ENCODE measurements at regions not wholly inside any gene's neighbourhood (a gene's known extent, or its start where the extent isn't known, plus 50 kb on each side); places are given as distances from the start of the nearest gene placed in this dataset.

- Histone ChIP-seq H3K27ac (ENCODE audit: low read depth in 1 of 2, low read length in 2 of 2) (no peak overlapping the region), H3K36me3 (ENCODE audit: control insufficient read depth in 1 of 2, insufficient read depth in 2 of 2, low read length in 1 of 2) (no peaks in the 10 kb centered on the region), H3K27me3 (ENCODE audit: control insufficient read depth in 1 of 2, insufficient read depth in 2 of 2, low read length in 1 of 2) (no peaks in the 10 kb centered on the region), H3K4me1 (ENCODE audit: control insufficient read depth in 1 of 2, insufficient read depth in 2 of 2, low read length in 2 of 2) (no peaks in the 10 kb centered on the region), H3K4me3 (ENCODE audit: low read length in 2 of 2) (no peak overlapping the region), H3K9me3 (ENCODE audit: control insufficient read depth, low read length) (no peaks in the 10 kb centered on the region)
- ATAC-seq (ENCODE audit: low FRiP score) (no peak), DNase-seq (no peak)
- WGBS, 2 donors, result 39 to 43% methylated on average over 7 of the region's 7 CpGs
- intact Hi-C loops (cut with DNase I), result no loop called here
Measured at GRCh38 chr15:89400782-89401545, 66.3 kb upstream of the POLG start.

- 4 to 6% methylated on average over 38 to 55 of the region's 55 CpGs for WGBS, 2 donors
- no peaks in the 10 kb centered on the region for H3K36me3 ChIP-seq (ENCODE audit: control insufficient read depth in 1 of 2, insufficient read depth in 2 of 2, low read length in 1 of 2)
- no peak overlapping the region for H3K27ac ChIP-seq (ENCODE audit: low read depth in 1 of 2, low read length in 2 of 2)
- DNase-seq (peak in 1 of 2 donors; percentile 70), ATAC-seq (ENCODE audit: low FRiP score) (no peak)
- H3K4me3 ChIP-seq (ENCODE audit: low read length in 2 of 2), result no peak overlapping the region
- no peaks in the 10 kb centered on the region for H3K9me3 ChIP-seq (ENCODE audit: control insufficient read depth, low read length)
- no peaks in the 10 kb centered on the region for H3K27me3 ChIP-seq (ENCODE audit: control insufficient read depth in 1 of 2, insufficient read depth in 2 of 2, low read length in 1 of 2)
- intact Hi-C loops (cut with DNase I), result no loop called here
- no peaks in the 10 kb centered on the region for H3K4me1 ChIP-seq (ENCODE audit: control insufficient read depth in 1 of 2, insufficient read depth in 2 of 2, low read length in 2 of 2)
Measured at GRCh38 chr15:89400116-89400781, 65.6 kb upstream of the POLG start.

GRCh38 chr15:89399238-89400115 is 64.9 kb upstream of the POLG start:
- Histone ChIP-seq H3K9me3 (ENCODE audit: control insufficient read depth, low read length) (no peaks in the 10 kb centered on the region), H3K4me1 (ENCODE audit: control insufficient read depth in 1 of 2, insufficient read depth in 2 of 2, low read length in 2 of 2) (no peaks in the 10 kb centered on the region), H3K36me3 (ENCODE audit: control insufficient read depth in 1 of 2, insufficient read depth in 2 of 2, low read length in 1 of 2) (no peaks in the 10 kb centered on the region), H3K4me3 (ENCODE audit: low read length in 2 of 2) (no peak overlapping the region), H3K27me3 (ENCODE audit: control insufficient read depth in 1 of 2, insufficient read depth in 2 of 2, low read length in 1 of 2) (no peaks in the 10 kb centered on the region), H3K27ac (ENCODE audit: low read depth in 1 of 2, low read length in 2 of 2) (no peak overlapping the region)
- 1 to 2% methylated on average over 58 to 68 of the region's 68 CpGs for WGBS, 2 donors
- DNase-seq (peak in 1 of 2 donors; percentile 79), ATAC-seq (ENCODE audit: low FRiP score) (no peak)
- intact Hi-C loops (cut with DNase I), result no loop called here

- Histone ChIP-seq H3K36me3 (ENCODE audit: control insufficient read depth in 1 of 2, insufficient read depth in 2 of 2, low read length in 1 of 2) (no peaks in the 10 kb centered on the region), H3K9me3 (ENCODE audit: control insufficient read depth, low read length) (no peaks in the 10 kb centered on the region), H3K4me3 (ENCODE audit: low read length in 2 of 2) (no peak overlapping the region), H3K4me1 (ENCODE audit: control insufficient read depth in 1 of 2, insufficient read depth in 2 of 2, low read length in 2 of 2) (no peaks in the 10 kb centered on the region), H3K27me3 (ENCODE audit: control insufficient read depth in 1 of 2, insufficient read depth in 2 of 2, low read length in 1 of 2) (no peaks in the 10 kb centered on the region), H3K27ac (ENCODE audit: low read depth in 1 of 2, low read length in 2 of 2) (no peak overlapping the region)
- intact Hi-C loops (cut with DNase I), result no loop called here
- 35 to 37% methylated on average over 5 of the region's 5 CpGs for WGBS, 2 donors
- ATAC-seq (ENCODE audit: low FRiP score) (no peak), DNase-seq (no peak)
Measured at GRCh38 chr15:89398896-89399237, 64.2 kb upstream of the POLG start.

- ATAC-seq (ENCODE audit: low FRiP score) (no peak), DNase-seq (no peak)
- H3K4me1 ChIP-seq (ENCODE audit: control insufficient read depth in 1 of 2, insufficient read depth in 2 of 2, low read length in 2 of 2), result no peaks in the 10 kb centered on the region
- no peaks in the 10 kb centered on the region for H3K27me3 ChIP-seq (ENCODE audit: control insufficient read depth in 1 of 2, insufficient read depth in 2 of 2, low read length in 1 of 2)
- no peaks in the 10 kb centered on the region for H3K9me3 ChIP-seq (ENCODE audit: control insufficient read depth, low read length)
- intact Hi-C loops (cut with DNase I), result no loop called here
- no peak overlapping the region for H3K27ac ChIP-seq (ENCODE audit: low read depth in 1 of 2, low read length in 2 of 2)
- no peaks in the 10 kb centered on the region for H3K36me3 ChIP-seq (ENCODE audit: control insufficient read depth in 1 of 2, insufficient read depth in 2 of 2, low read length in 1 of 2)
- WGBS, 2 donors, result 25 to 39% methylated on average over 3 of the region's 3 CpGs
- no peak overlapping the region for H3K4me3 ChIP-seq (ENCODE audit: low read length in 2 of 2)
Measured at GRCh38 chr15:89397653-89398023, 63.0 kb upstream of the POLG start.

DNA sequence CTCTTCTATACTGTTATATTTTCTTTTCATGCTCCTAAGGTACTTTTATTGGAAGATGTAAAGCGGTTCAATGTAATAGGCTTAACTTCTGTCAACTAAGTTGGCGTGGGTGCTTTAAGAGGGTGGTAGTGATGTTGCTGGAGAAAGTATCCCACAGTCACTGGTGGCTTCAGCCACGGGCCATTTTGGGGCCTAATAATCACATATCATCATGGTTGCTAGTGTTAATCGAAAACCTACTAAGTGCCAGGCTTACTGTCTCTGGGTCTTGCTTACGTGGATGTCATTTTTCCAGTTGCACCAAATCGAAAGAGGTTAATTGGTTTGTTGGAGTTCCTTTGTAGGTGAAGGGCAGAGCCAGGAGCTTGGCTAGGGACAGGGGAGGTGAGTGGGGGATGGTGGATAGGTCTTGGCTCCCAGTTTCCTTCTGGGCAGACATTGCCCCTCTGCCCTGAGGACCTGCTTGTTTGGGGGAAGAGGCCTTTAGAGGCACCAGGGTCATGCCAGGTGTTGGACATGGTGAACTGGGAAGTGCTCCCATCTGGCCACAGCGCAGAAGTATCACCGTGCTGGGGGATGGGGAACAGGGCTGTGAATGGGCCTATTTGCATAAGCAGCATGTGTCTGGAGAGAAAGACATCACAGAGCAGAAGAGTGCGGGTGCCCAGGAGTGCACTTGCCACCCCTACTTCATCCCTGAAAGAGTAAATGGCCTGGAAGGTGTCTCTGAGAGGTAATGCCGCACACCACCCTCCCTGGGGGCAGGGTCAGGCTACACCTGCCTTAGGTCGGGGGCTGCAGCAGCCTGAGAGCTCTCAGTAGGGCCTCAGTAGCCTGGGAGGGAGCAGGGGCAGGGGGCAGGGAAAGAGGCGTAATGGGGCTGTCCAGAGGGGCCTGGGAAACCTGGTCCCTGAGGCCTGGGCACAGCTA is 62.4 kb upstream of the POLG start:
- Histone ChIP-seq H3K27me3 (ENCODE audit: control insufficient read depth in 1 of 2, insufficient read depth in 2 of 2, low read length in 1 of 2) (no peaks in the 10 kb centered on the region), H3K36me3 (ENCODE audit: control insufficient read depth in 1 of 2, insufficient read depth in 2 of 2, low read length in 1 of 2) (no peaks in the 10 kb centered on the region), H3K27ac (ENCODE audit: low read depth in 1 of 2, low read length in 2 of 2) (no peak overlapping the region), H3K4me3 (ENCODE audit: low read length in 2 of 2) (no peak overlapping the region), H3K4me1 (ENCODE audit: control insufficient read depth in 1 of 2, insufficient read depth in 2 of 2, low read length in 2 of 2) (no peaks in the 10 kb centered on the region), H3K9me3 (ENCODE audit: control insufficient read depth, low read length) (no peaks in the 10 kb centered on the region)
- 63 to 64% methylated on average over 12 of the region's 12 CpGs for whole genome bisulfite sequencing, 2 donors
- intact Hi-C loops (cut with DNase I), result no loop called here
- peak in 1 of 2 donors; percentile 37 for DNase-seq
- ATAC-seq (ENCODE audit: low FRiP score), result no peak

GRCh38 chr15:89395996-89396395 is 61.4 kb upstream of the POLG start:
- 81 to 84% methylated on average over 4 of the region's 4 CpGs for WGBS, 2 donors
- H3K27ac ChIP-seq (ENCODE audit: low read depth in 1 of 2, low read length in 2 of 2), result no peak overlapping the region
- H3K36me3 ChIP-seq (ENCODE audit: control insufficient read depth in 1 of 2, insufficient read depth in 2 of 2, low read length in 1 of 2), result no peaks in the 10 kb centered on the region
- no peak overlapping the region for H3K4me3 ChIP-seq (ENCODE audit: low read length in 2 of 2)
- H3K4me1 ChIP-seq (ENCODE audit: control insufficient read depth in 1 of 2, insufficient read depth in 2 of 2, low read length in 2 of 2), result no peaks in the 10 kb centered on the region
- no peak for ATAC-seq (ENCODE audit: low FRiP score)
- H3K27me3 ChIP-seq (ENCODE audit: control insufficient read depth in 1 of 2, insufficient read depth in 2 of 2, low read length in 1 of 2), result no peaks in the 10 kb centered on the region
- intact Hi-C loops (cut with DNase I), result no loop called here
- no peaks in the 10 kb centered on the region for H3K9me3 ChIP-seq (ENCODE audit: control insufficient read depth, low read length)
- peak in 1 of 2 donors; percentile 33 for DNase-seq

- WGBS, 2 donors, result 61 to 69% methylated on average over 10 of the region's 10 CpGs
- intact Hi-C loops (cut with DNase I), result no loop called here
- Histone ChIP-seq H3K4me1 (ENCODE audit: control insufficient read depth in 1 of 2, insufficient read depth in 2 of 2, low read length in 2 of 2) (no peaks in the 10 kb centered on the region), H3K27ac (ENCODE audit: low read depth in 1 of 2, low read length in 2 of 2) (no peak overlapping the region), H3K36me3 (ENCODE audit: control insufficient read depth in 1 of 2, insufficient read depth in 2 of 2, low read length in 1 of 2) (no peaks in the 10 kb centered on the region), H3K9me3 (ENCODE audit: control insufficient read depth, low read length) (no peaks in the 10 kb centered on the region), H3K27me3 (ENCODE audit: control insufficient read depth in 1 of 2, insufficient read depth in 2 of 2, low read length in 1 of 2) (no peaks in the 10 kb centered on the region), H3K4me3 (ENCODE audit: low read length in 2 of 2) (no peak overlapping the region)
- no peak for ATAC-seq (ENCODE audit: low FRiP score)
- DNase-seq, result peak in 1 of 2 donors; percentile 50
Measured at GRCh38 chr15:89395461-89395871, 60.8 kb upstream of the POLG start.
